WTC11 (cell line): ENCODE measurements at regions not wholly inside any gene's neighbourhood (a gene's known extent, or its start where the extent isn't known, plus 50 kb on each side); places are given as distances from the start of the nearest gene placed in this dataset.

Experiments used
- ATAC-seq: fragments of 200-7000 bp; cut with Tn5 transposase; 2 replicates; pipeline ENCODE4 v1.10.0; 2021; ENCODE audit warnings: mild to moderate bottlenecking, moderate library complexity
- CTCF ChIA-PET: fragments of 300-600 bp; sonication (Branson Sonifier 250); formaldehyde crosslinking; loops from one replicate; lab custom pipeline; 2021; ENCODE audit warnings: antibody characterized with exemption; lab: Charles Lee
- POLR2A ChIA-PET: fragments of 350-600 bp; sonication (Branson Sonifier 250); formaldehyde crosslinking; loops from one replicate; lab custom pipeline; 2021; ENCODE audit warnings: antibody characterized with exemption; lab: Charles Lee
- DNase-seq: peaks from one replicate; pipeline ENCODE4 v3.0.0; 2021; ENCODE audit warnings: low spot score
- H3K27ac Mint-ChIP-seq: 2 replicates; pipeline ENCODE4 v1.8.0; 2021; ENCODE audit warnings: mixed read lengths
- H3K27me3 Mint-ChIP-seq: 2 replicates; pipeline ENCODE4 v1.8.0; 2021; ENCODE audit warnings: low read depth, mild to moderate bottlenecking, moderate library complexity, mixed read lengths
- H3K36me3 Mint-ChIP-seq: 2 replicates; pipeline ENCODE4 v1.8.0; 2021; ENCODE audit warnings: mixed read lengths
- H3K4me1 Mint-ChIP-seq: 2 replicates; pipeline ENCODE4 v1.8.0; 2022; ENCODE audit warnings: mixed read lengths
- H3K4me3 Mint-ChIP-seq: 2 replicates; pipeline ENCODE4 v1.8.0; 2021; ENCODE audit warnings: mild to moderate bottlenecking, moderate library complexity, mixed read lengths
- H3K9me3 Mint-ChIP-seq: 2 replicates; pipeline ENCODE4 v1.8.0; 2021; ENCODE audit warnings: mixed read lengths
- ARID4B ChIP-seq: sonication (generic); formaldehyde crosslinking; IDR thresholded peaks from 2 replicates; pipeline ENCODE4 v1.8.0; 2023; ENCODE audit warnings: missing genetic modification reagents, mild to moderate bottlenecking, borderline replicate concordance
- ATF3 ChIP-seq: sonication (generic); formaldehyde crosslinking; conservative IDR thresholded peaks from 2 replicates; pipeline ENCODE4 v1.8.1; 2022; ENCODE audit warnings: mild to moderate bottlenecking, missing genetic modification reagents
- ESRRA ChIP-seq: sonication (generic); formaldehyde crosslinking; IDR thresholded peaks from 2 replicates; pipeline ENCODE4 v1.8.1; 2022; ENCODE audit warnings: mild to moderate bottlenecking, missing genetic modification reagents, borderline replicate concordance
- HMGXB4 ChIP-seq: sonication (generic); formaldehyde crosslinking; IDR thresholded peaks from 2 replicates; pipeline ENCODE4 v1.8.1; 2023; ENCODE audit warnings: mild to moderate bottlenecking, moderate library complexity, missing genetic modification reagents
- MLX ChIP-seq: sonication (generic); formaldehyde crosslinking; IDR thresholded peaks from 2 replicates; pipeline ENCODE4 v1.8.1; 2023; ENCODE audit warnings: mild to moderate bottlenecking, missing genetic modification reagents, moderate library complexity
- NFYB ChIP-seq: sonication (generic); formaldehyde crosslinking; conservative IDR thresholded peaks from 2 replicates; pipeline ENCODE4 v1.8.0; 2022; ENCODE audit warnings: low read depth, missing genetic modification reagents
- NR1H2 ChIP-seq: sonication (generic); formaldehyde crosslinking; IDR thresholded peaks from 2 replicates; pipeline ENCODE4 v1.9.0; 2021; ENCODE audit warnings: mild to moderate bottlenecking, moderate library complexity, missing genetic modification reagents
- SMAD3 ChIP-seq: sonication (generic); formaldehyde crosslinking; IDR thresholded peaks from 2 replicates; pipeline ENCODE4 v1.8.0; 2022; ENCODE audit warnings: missing genetic modification reagents, mild to moderate bottlenecking, borderline replicate concordance
- ZNF232 ChIP-seq: sonication (generic); formaldehyde crosslinking; IDR thresholded peaks from 2 replicates; pipeline ENCODE4 v1.8.0; 2022; ENCODE audit warnings: mild to moderate bottlenecking, missing genetic modification reagents
- ZNF263 ChIP-seq: sonication (generic); formaldehyde crosslinking; IDR thresholded peaks from 2 replicates; pipeline ENCODE4 v1.8.1; 2022; ENCODE audit warnings: low read depth, mild to moderate bottlenecking, moderate library complexity, missing genetic modification reagents
- ZNF671 ChIP-seq: fragments of 250-450 bp; sonication (Bioruptor Pico); IDR thresholded peaks from 2 replicates; pipeline ENCODE4 v1.8.0; 2021; ENCODE audit warnings: mild to moderate bottlenecking
- TF ChIP-seq, protein P1 (sequence below): fragments of 250-450 bp; sonication (Bioruptor Pico); IDR thresholded peaks from 2 replicates; pipeline ENCODE4 v2.1.2; 2022; ENCODE audit warnings: mild to moderate bottlenecking, moderate library complexity
- TF ChIP-seq, protein P2 (sequence below): sonication (generic); formaldehyde crosslinking; IDR thresholded peaks from 2 replicates; pipeline ENCODE4 v1.8.0; 2022; ENCODE audit warnings: mild to moderate bottlenecking, missing genetic modification reagents
- TF ChIP-seq, protein P3 (sequence below): fragments of 250-450 bp; sonication (Bioruptor Pico); IDR thresholded peaks from 2 replicates; pipeline ENCODE4 v1.9.0; 2021; ENCODE audit warnings: mild to moderate bottlenecking, borderline replicate concordance
- TF ChIP-seq, protein P4 (sequence below): fragments of 250-450 bp; sonication (Bioruptor Pico); IDR thresholded peaks from 2 replicates; pipeline ENCODE4 v1.9.0; 2021; ENCODE audit warnings: mild to moderate bottlenecking

- H3K4me3 Mint-ChIP-seq, result no peak overlapping the region
Observed at GRCh38 chr6:63478734-63479133, 93.5 kb upstream of the LOC128125822 start.

More at GRCh38 chr6:63478734-63479133, 93.5 kb upstream of the LOC128125822 start:
- TF ChIP-seq, protein P1, sequence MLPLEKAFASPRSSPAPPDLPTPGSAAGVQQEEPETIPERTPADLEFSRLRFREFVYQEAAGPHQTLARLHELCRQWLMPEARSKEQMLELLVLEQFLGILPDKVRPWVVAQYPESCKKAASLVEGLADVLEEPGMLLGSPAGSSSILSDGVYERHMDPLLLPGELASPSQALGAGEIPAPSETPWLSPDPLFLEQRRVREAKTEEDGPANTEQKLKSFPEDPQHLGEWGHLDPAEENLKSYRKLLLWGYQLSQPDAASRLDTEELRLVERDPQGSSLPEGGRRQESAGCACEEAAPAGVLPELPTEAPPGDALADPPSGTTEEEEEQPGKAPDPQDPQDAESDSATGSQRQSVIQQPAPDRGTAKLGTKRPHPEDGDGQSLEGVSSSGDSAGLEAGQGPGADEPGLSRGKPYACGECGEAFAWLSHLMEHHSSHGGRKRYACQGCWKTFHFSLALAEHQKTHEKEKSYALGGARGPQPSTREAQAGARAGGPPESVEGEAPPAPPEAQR, result no peak
- TF ChIP-seq ZNF263 (CRISPR knock-in tag), result no peak
- TF ChIP-seq ATF3 (CRISPR knock-in tag), result no peak
- no peak for TF ChIP-seq ESRRA (CRISPR knock-in tag)
- TF ChIP-seq, protein P2, sequence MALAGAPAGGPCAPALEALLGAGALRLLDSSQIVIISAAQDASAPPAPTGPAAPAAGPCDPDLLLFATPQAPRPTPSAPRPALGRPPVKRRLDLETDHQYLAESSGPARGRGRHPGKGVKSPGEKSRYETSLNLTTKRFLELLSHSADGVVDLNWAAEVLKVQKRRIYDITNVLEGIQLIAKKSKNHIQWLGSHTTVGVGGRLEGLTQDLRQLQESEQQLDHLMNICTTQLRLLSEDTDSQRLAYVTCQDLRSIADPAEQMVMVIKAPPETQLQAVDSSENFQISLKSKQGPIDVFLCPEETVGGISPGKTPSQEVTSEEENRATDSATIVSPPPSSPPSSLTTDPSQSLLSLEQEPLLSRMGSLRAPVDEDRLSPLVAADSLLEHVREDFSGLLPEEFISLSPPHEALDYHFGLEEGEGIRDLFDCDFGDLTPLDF (CRISPR knock-in tag), result no peak
- TF ChIP-seq HMGXB4, result no peak
- TF ChIP-seq NFYB (CRISPR knock-in tag), result no peak
- TF ChIP-seq MLX (CRISPR knock-in tag), result no peak
- TF ChIP-seq, protein P3, sequence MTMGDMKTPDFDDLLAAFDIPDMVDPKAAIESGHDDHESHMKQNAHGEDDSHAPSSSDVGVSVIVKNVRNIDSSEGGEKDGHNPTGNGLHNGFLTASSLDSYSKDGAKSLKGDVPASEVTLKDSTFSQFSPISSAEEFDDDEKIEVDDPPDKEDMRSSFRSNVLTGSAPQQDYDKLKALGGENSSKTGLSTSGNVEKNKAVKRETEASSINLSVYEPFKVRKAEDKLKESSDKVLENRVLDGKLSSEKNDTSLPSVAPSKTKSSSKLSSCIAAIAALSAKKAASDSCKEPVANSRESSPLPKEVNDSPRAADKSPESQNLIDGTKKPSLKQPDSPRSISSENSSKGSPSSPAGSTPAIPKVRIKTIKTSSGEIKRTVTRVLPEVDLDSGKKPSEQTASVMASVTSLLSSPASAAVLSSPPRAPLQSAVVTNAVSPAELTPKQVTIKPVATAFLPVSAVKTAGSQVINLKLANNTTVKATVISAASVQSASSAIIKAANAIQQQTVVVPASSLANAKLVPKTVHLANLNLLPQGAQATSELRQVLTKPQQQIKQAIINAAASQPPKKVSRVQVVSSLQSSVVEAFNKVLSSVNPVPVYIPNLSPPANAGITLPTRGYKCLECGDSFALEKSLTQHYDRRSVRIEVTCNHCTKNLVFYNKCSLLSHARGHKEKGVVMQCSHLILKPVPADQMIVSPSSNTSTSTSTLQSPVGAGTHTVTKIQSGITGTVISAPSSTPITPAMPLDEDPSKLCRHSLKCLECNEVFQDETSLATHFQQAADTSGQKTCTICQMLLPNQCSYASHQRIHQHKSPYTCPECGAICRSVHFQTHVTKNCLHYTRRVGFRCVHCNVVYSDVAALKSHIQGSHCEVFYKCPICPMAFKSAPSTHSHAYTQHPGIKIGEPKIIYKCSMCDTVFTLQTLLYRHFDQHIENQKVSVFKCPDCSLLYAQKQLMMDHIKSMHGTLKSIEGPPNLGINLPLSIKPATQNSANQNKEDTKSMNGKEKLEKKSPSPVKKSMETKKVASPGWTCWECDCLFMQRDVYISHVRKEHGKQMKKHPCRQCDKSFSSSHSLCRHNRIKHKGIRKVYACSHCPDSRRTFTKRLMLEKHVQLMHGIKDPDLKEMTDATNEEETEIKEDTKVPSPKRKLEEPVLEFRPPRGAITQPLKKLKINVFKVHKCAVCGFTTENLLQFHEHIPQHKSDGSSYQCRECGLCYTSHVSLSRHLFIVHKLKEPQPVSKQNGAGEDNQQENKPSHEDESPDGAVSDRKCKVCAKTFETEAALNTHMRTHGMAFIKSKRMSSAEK (CRISPR knock-in tag), result no peak
- no peak for TF ChIP-seq ARID4B (CRISPR knock-in tag)
- no peak for TF ChIP-seq ZNF232 (CRISPR knock-in tag)
- TF ChIP-seq, protein P4, sequence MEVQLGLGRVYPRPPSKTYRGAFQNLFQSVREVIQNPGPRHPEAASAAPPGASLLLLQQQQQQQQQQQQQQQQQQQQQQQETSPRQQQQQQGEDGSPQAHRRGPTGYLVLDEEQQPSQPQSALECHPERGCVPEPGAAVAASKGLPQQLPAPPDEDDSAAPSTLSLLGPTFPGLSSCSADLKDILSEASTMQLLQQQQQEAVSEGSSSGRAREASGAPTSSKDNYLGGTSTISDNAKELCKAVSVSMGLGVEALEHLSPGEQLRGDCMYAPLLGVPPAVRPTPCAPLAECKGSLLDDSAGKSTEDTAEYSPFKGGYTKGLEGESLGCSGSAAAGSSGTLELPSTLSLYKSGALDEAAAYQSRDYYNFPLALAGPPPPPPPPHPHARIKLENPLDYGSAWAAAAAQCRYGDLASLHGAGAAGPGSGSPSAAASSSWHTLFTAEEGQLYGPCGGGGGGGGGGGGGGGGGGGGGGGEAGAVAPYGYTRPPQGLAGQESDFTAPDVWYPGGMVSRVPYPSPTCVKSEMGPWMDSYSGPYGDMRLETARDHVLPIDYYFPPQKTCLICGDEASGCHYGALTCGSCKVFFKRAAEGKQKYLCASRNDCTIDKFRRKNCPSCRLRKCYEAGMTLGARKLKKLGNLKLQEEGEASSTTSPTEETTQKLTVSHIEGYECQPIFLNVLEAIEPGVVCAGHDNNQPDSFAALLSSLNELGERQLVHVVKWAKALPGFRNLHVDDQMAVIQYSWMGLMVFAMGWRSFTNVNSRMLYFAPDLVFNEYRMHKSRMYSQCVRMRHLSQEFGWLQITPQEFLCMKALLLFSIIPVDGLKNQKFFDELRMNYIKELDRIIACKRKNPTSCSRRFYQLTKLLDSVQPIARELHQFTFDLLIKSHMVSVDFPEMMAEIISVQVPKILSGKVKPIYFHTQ, result no peak
- TF ChIP-seq SMAD3 (CRISPR knock-in tag), result no peak
- TF ChIP-seq NR1H2, result no peak
- TF ChIP-seq ZNF671 (CRISPR knock-in tag), result no peak
- no peak for DNase-seq
- Mint-ChIP-seq H3K36me3 (peaks cover 6% of the 10 kb centered on the region), H3K9me3 (no peaks in the 10 kb centered on the region), H3K27ac (no peak overlapping the region), H3K4me1 (peaks cover 10% of the 10 kb centered on the region), H3K27me3 (no peaks in the 10 kb centered on the region)
- ChIA-PET CTCF (no interaction called here), POLR2A (no interaction called here)
- no peak for ATAC-seq
